ENCODE measurements at regions not wholly inside any gene's neighbourhood (a gene's known extent, or its start where the extent isn't known, plus 50 kb on each side); places are given as distances from the start of the nearest gene placed in this dataset.

DNA sequence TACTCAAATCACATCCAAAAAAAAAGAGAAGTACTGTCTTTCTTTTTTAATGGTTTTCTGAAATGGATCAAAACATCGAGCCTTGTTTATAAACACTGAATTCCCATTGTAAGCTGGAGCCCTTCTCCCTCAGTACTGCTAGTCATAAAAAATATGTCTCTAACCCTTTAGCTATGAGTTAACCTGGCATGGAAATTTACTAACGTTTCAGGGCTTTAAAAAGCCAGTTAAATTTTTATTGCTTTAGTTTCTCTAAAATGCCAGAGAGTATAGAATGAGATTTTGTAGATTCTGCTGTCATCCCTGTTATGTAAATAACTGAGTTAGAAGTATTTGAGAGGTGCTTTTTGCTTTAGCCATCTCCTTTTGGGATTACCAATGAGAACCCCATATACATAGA, 528.3 kb downstream of the EFNB2 start:
- TF ChIP-seq CTCF (IDR thresholded peaks at IDR 0.05; ENCODE audit: low read depth, low read length, poor library complexity, severe bottlenecking) (no peak), EZH2phosphoT487 (IDR thresholded peaks at IDR 0.05; ENCODE audit: borderline replicate concordance, low read length) (no peak)
